ENCODE measurements at regions not wholly inside any gene's neighbourhood (a gene's known extent, or its start where the extent isn't known, plus 50 kb on each side); places are given as distances from the start of the nearest gene placed in this dataset.

DNA sequence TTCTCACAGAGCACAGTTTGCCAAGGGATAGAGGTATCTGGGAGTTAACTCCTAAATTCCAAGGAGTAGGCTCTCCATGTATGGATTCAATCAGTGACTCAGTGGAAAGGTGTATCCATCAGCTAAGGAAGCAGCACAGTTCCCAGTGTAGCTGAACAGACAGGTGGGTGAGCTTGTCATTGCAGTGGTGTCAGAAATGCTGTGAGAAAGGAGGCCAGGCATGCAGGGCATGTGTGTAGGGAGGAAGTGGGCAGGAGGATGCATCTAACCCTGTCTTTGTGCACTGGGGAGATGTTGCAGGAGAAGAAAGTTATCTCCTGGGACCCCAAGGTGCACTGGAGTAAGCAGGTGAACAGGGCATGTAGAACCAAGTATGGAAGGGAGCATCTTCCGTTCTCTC is 539.0 kb downstream of the VRK1 start:
- H3K4me2 ChIP-seq (ENCODE audit: insufficient read depth, low read length), result no peak overlapping the region
- intact Hi-C loops (cut with micrococcal nuclease), result no loop called here
- H3K9ac ChIP-seq (replicated peaks; ENCODE audit: extremely low read depth, insufficient read depth, low read length), result no peak overlapping the region
- no peaks in the 10 kb centered on the region for H3K79me2 ChIP-seq (ENCODE audit: control insufficient read depth, insufficient read depth, low read length)
- FAIRE-seq (no peak), DNase-seq (ENCODE audit: low read depth, low spot score) (no peak)
- no TSS peak for BruUV-seq (replicated peaks)
- H3K9me3 ChIP-seq (replicated peaks; ENCODE audit: control insufficient read depth, insufficient read depth, low read length), result peaks cover 5% of the 10 kb centered on the region
- dilution Hi-C loops (cut with MboI; ENCODE audit: extremely low pct_ligation_motif_present, low sequenced_read_pairs), result no loop called here
- ChIA-PET CTCF (no interaction called here), POLR2A (no interaction called here)
- no peaks in the 10 kb centered on the region for H3K9me1 ChIP-seq (replicated peaks; ENCODE audit: control insufficient read depth, extremely low read depth, insufficient read depth, low read length)
- no peaks in the 10 kb centered on the region for H3K4me1 ChIP-seq (ENCODE audit: control insufficient read depth, extremely low read depth, insufficient read depth, low read length)
- H2AFZ ChIP-seq (ENCODE audit: low read depth, low read length), result no peak overlapping the region
- H3K27me3 ChIP-seq (ENCODE audit: control insufficient read depth in 2 of 2, insufficient read depth in 2 of 2, low read length in 2 of 2), result no peaks in the 10 kb centered on the region
- no peak overlapping the region for H3K27ac ChIP-seq (ENCODE audit: insufficient read depth, low read depth, low read length)
- no peaks in the 10 kb centered on the region for H3K36me3 ChIP-seq (ENCODE audit: control insufficient read depth in 2 of 2, extremely low read depth in 1 of 2, insufficient read depth in 2 of 2, low read length in 2 of 2)
- no peak overlapping the region for H3K4me3 ChIP-seq (replicated peaks in 1 of 3; ENCODE audit: insufficient read depth in 1 of 3, low read depth in 1 of 3, low read length in 3 of 3)
- no peaks in the 10 kb centered on the region for H4K20me1 ChIP-seq (replicated peaks; ENCODE audit: control insufficient read depth, extremely low read depth, insufficient read depth, low read length)
- TF ChIP-seq MYC (IDR thresholded peaks at IDR 0.05; ENCODE audit: low read depth, low read length) (no peak), GATA2 (IDR thresholded peaks at IDR 0.05; ENCODE audit: insufficient read depth, insufficient read length, low read depth, low read length) (no peak), EZH2 (IDR thresholded peaks at IDR 0.05; ENCODE audit: borderline replicate concordance, low read depth, low read length, severe bottlenecking) (no peak), JUN (IDR thresholded peaks at IDR 0.05; ENCODE audit: borderline replicate concordance, insufficient read depth, insufficient read length, low read depth) (no peak), FOS (IDR thresholded peaks at IDR 0.05; ENCODE audit: borderline replicate concordance, insufficient read depth, low read length) (no peak), POLR2A (IDR thresholded peaks at IDR 0.05; ENCODE audit: low read depth, low read length) (no peak), POLR2AphosphoS5 (IDR thresholded peaks at IDR 0.05; ENCODE audit: insufficient read depth, low read depth, low read length) (no peak)
- TF ChIP-seq, protein P1, sequence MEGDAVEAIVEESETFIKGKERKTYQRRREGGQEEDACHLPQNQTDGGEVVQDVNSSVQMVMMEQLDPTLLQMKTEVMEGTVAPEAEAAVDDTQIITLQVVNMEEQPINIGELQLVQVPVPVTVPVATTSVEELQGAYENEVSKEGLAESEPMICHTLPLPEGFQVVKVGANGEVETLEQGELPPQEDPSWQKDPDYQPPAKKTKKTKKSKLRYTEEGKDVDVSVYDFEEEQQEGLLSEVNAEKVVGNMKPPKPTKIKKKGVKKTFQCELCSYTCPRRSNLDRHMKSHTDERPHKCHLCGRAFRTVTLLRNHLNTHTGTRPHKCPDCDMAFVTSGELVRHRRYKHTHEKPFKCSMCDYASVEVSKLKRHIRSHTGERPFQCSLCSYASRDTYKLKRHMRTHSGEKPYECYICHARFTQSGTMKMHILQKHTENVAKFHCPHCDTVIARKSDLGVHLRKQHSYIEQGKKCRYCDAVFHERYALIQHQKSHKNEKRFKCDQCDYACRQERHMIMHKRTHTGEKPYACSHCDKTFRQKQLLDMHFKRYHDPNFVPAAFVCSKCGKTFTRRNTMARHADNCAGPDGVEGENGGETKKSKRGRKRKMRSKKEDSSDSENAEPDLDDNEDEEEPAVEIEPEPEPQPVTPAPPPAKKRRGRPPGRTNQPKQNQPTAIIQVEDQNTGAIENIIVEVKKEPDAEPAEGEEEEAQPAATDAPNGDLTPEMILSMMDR (IDR thresholded peaks at IDR 0.05; ENCODE audit: extremely low read depth in 1 of 2, insufficient read depth in 1 of 2, low read depth in 1 of 2, low read length in 2 of 2), result no peak
- TF ChIP-seq, protein P2, sequence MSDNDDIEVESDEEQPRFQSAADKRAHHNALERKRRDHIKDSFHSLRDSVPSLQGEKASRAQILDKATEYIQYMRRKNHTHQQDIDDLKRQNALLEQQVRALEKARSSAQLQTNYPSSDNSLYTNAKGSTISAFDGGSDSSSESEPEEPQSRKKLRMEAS (IDR thresholded peaks at IDR 0.05; ENCODE audit: insufficient read depth, insufficient read length), result no peak
